Inferior parietal cortex (tissue), 1 donor: ENCODE measurements at regions not wholly inside any gene's neighbourhood (a gene's known extent, or its start where the extent isn't known, plus 50 kb on each side); places are given as distances from the start of the nearest gene placed in this dataset.
"Not testable (repeated sequence)": the region's sequence is repeated elsewhere in the genome, so short reads cannot be mapped to it uniquely, and the experiment has no call there.

Experiments used
- DNase-seq: peaks from one replicate; pipeline ENCODE4 v3.0.0-alpha.2; 2016; ENCODE audit errors: extremely low spot score

GRCh38 chr21:19353256-19353655, 949.7 kb upstream of the TMPRSS15 start:
- DNase-seq: no peak

- no peak for DNase-seq
Observed at GRCh38 chr21:19368944-19369343, 965.4 kb upstream of the TMPRSS15 start.

GRCh38 chr21:19392390-19392789, 988.8 kb upstream of the TMPRSS15 start:
- DNase-seq: no peak

- no peak for DNase-seq
Observed at GRCh38 chr21:19400223-19400770, 996.7 kb upstream of the TMPRSS15 start.

- DNase-seq: no peak
Observed at GRCh38 chr21:19402870-19403269, 999.3 kb upstream of the TMPRSS15 start.

- DNase-seq: no peak
Observed at GRCh38 chr21:19405326-19405725, 1001.7 kb upstream of the TMPRSS15 start.

GRCh38 chr21:19420565-19420964, 1017.0 kb upstream of the TMPRSS15 start:
- no peak for DNase-seq

GRCh38 chr21:19433623-19434022, 1030.0 kb upstream of the TMPRSS15 start:
- peak; percentile 9 for DNase-seq

GRCh38 chr21:19440792-19441655, 1037.4 kb upstream of the TMPRSS15 start:
- DNase-seq: no peak

- no peak for DNase-seq
Observed at GRCh38 chr21:19458295-19458694, 1054.7 kb upstream of the TMPRSS15 start.

- DNase-seq: no peak
Observed at GRCh38 chr21:19461481-19462205, 1058.1 kb upstream of the TMPRSS15 start.

- DNase-seq: no peak
Observed at GRCh38 chr21:19463966-19464365, 1060.4 kb upstream of the TMPRSS15 start.

- no peak for DNase-seq
Observed at GRCh38 chr21:19468991-19469715, 1065.6 kb upstream of the TMPRSS15 start.

- DNase-seq: no peak
Observed at GRCh38 chr21:19475525-19475924, 1071.9 kb upstream of the TMPRSS15 start.

GRCh38 chr21:19489930-19490329, 1086.3 kb upstream of the TMPRSS15 start:
- no peak for DNase-seq

- peak; percentile 13 for DNase-seq
Observed at GRCh38 chr21:19490481-19490880, 1086.9 kb upstream of the TMPRSS15 start.

- not testable (repeated sequence) for DNase-seq
Observed at GRCh38 chr21:19493437-19494241, 1090.1 kb upstream of the TMPRSS15 start.

GRCh38 chr21:19501115-19501514, 1097.5 kb upstream of the TMPRSS15 start:
- DNase-seq: no peak

- DNase-seq: no peak
Observed at GRCh38 chr21:19507682-19508260, 1104.2 kb upstream of the TMPRSS15 start.

GRCh38 chr21:19508442-19508841, 1104.9 kb upstream of the TMPRSS15 start:
- no peak for DNase-seq

GRCh38 chr21:19508844-19509243, 1105.3 kb upstream of the TMPRSS15 start:
- DNase-seq: no peak
